NCI-H2081 treated with DMSO at 0.1 percent for 48 hours (cell line): ENCODE measurements at regions not wholly inside any gene's neighbourhood (a gene's known extent, or its start where the extent isn't known, plus 50 kb on each side); places are given as distances from the start of the nearest gene placed in this dataset.

Experiments used
- DNase-seq: peaks from one replicate; lab custom pipeline; 2025; lab: John Stamatoyannopoulos, UW

GRCh38 chr2:40803900-40804299 lies 352.0 kb upstream of the SLC8A1 start:
- no peak for DNase-seq

- DNase-seq: no peak
These were observed 357.3 kb upstream of the SLC8A1 start for GRCh38 chr2:40809156-40809555.

GRCh38 chr2:40814616-40815015 lies 362.7 kb upstream of the SLC8A1 start:
- DNase-seq: no peak

DNA sequence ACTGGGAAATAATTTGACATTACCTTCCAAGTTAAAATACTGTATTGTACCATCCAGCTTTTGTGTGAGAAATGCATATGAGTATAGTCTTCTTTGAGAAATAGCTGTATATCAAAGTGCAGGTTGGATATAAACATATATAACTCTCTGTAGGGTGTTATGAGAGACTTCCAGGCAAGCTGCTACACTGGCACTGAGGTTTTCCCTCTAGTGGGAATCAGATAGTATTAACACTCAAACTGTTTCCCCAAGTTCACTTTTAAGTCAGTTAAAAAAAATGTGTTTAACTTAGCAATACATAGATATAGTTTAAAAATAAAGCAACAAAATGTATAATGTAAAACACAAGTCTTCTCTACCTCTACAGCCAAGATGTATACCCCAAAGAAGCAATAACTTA lies 368.4 kb upstream of the SLC8A1 start:
- no peak for DNase-seq

- DNase-seq: no peak
These were observed 371.6 kb upstream of the SLC8A1 start for GRCh38 chr2:40823478-40823877.

GRCh38 chr2:40824278-40824677 lies 372.4 kb upstream of the SLC8A1 start:
- DNase-seq: no peak

DNA sequence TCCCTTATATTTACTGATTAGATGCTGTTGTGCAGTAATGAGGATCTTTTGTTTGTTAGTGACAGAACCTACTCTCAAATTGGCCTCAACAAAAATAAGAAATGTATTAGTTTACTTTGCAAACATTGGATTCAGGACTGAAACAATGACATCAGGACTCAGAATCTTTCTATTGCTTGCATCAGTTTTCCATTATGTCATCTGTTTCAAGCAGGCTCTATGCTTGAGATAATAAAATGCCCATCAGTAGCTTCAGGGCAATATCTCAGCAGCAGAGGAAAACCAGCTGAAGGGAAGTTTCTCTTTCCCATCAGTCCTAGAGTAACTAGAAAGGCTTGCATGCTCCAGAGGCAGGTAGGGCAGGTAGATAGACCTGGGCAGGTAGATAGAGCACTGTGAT lies 375.5 kb upstream of the SLC8A1 start:
- DNase-seq: no peak

DNA sequence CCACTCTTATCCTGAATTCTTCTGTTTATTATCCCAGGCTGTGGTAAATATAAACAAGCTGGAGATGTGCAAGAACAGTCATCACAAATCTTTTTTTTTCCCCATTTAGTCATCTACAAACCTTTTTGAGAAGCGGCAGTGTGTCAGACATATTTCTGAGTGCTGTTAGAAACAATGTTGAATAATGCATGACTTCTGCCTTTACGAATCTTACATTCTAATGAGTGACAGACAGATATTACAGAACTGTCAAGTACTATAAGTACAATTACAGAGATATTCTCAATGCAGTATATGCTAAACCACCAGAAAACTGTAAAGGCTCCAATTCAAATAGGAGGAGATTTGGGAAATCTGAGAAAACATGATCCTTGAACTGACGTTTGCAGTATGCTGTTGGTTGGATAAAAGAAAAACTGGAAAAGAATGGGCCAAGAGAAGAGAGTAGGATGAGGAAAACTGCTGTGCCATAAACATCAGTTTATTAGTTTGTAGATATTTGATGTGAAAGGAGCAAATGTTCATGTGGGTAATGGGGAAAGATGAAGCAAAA lies 379.5 kb upstream of the SLC8A1 start:
- no peak for DNase-seq

- DNase-seq: no peak
These were observed 390.0 kb upstream of the SLC8A1 start for GRCh38 chr2:40841856-40842255.

GRCh38 chr2:40844353-40845277 lies 392.7 kb upstream of the SLC8A1 start:
- no peak for DNase-seq

DNA sequence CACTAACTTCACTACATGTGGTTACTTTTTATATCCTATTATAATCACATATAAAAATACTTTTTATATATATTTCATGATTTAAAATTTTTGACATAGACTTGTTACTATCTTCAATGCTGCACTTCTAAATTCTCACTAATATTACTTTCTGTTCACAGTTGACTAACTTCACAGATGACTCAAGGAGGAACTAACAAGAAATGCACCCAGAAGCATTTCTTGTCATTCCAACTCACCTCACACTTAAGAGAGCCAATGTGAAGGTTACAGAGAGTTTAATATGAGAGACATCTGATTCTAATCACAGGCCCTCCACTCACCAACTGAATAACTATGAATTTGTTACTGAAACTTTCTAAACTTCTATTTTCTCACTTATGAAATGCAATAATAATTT lies 399.8 kb upstream of the SLC8A1 start:
- DNase-seq: no peak

DNA sequence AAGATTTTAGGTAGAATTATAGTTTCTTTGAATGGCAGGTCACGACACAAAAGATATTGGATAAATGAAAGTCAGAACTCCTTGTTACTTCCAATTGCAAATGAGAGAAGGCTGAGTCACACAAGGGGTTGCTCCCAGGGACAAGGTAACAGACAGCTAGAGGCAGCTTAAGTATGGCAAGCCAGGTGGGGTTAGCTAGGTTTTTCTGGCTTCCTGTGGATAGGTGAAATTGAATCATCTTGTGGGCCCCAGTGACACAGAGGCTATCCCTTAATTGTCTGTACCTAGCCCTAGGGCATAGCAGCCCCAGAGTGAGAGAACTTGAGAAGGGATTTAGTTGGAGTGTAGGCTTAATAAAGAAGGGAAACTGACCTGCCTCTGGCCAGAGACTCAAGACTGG lies 407.7 kb upstream of the SLC8A1 start:
- DNase-seq: no peak

- no peak for DNase-seq
These were observed 415.9 kb upstream of the SLC8A1 start for GRCh38 chr2:40867829-40868228.

- no peak for DNase-seq
These were observed 420.7 kb upstream of the SLC8A1 start for GRCh38 chr2:40872580-40872979.

- no peak for DNase-seq
These were observed 422.5 kb upstream of the SLC8A1 start for GRCh38 chr2:40874380-40874779.

GRCh38 chr2:40877734-40878288 lies 425.9 kb upstream of the SLC8A1 start:
- no peak for DNase-seq

GRCh38 chr2:40879305-40879704 lies 427.4 kb upstream of the SLC8A1 start:
- DNase-seq: no peak

- DNase-seq: no peak
These were observed 434.2 kb upstream of the SLC8A1 start for GRCh38 chr2:40886100-40886499.

DNA sequence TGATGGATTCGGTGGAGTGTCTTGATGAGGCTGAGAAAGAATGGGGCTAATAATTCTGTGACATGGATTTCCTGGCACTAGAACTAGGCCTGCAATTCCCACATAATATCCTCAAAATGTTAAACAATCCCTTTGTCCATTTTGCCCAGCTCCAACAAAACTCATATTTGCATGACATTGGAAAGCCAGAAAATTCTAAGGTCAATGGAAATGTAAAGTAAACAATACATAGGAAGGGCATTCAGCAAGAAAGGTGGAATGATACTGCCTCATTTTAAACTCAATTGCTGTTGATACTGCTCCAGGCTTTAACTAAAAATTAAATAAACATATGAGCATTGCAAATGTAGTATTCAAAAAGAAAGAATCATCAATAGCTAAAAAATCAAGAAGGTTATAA lies 434.8 kb upstream of the SLC8A1 start:
- no peak for DNase-seq

GRCh38 chr2:40896358-40896757 lies 444.5 kb upstream of the SLC8A1 start:
- no peak for DNase-seq

GRCh38 chr2:40914666-40915065 lies 462.8 kb upstream of the SLC8A1 start:
- no peak for DNase-seq

DNA sequence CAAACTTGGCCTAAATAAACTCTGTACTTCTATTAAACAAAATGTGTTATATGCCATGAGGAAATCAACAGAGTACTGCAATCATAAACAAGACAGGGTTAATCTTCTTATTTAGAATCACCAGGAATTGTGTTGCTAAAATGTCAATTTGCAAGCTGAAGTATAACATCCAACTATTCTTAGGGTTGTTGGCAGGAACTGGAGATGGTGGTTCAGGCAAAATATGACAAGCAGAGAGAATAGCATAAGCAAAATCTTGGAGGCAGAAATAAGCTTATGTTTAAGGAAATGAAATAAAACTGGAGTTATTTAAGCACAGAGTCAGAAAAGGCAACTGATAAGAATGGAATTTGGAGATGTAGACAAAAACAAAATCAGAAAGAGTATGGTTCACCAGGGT lies 463.8 kb upstream of the SLC8A1 start:
- DNase-seq: no peak

- no peak for DNase-seq
These were observed 483.5 kb upstream of the SLC8A1 start for GRCh38 chr2:40935349-40935748.
